GM19240 (cell line): ENCODE measurements at regions not wholly inside any gene's neighbourhood (a gene's known extent, or its start where the extent isn't known, plus 50 kb on each side); places are given as distances from the start of the nearest gene placed in this dataset.
"Not testable (repeated sequence)": the region's sequence is repeated elsewhere in the genome, so short reads cannot be mapped to it uniquely, and the experiment has no call there.

Experiments
- DNase-seq: peaks from one replicate; pipeline ENCODE4 v3.0.0; 2011; ENCODE audit warnings: low spot score; ENCODE audit not compliant: insufficient read length

DNA sequence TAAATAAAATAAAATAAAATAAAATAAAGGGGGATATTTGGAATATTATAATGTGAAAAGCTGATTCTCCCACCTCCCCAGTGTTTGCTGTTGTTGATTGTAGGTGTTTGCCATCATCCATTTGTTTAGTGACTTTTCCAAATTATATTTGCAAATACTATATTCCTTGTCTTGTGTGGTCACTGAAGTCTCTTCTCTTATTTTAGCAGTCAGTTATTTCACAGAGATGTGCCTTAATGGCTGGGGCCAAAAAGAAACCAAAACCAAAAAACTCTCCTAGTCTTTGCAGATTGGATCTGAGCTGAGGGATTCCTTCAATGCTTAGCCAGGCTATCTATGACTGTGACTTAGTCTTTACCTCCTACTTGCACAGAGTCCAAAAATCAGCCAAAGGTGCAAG is 70.9 kb upstream of the ZNF169 start:
- no peak for DNase-seq

DNA sequence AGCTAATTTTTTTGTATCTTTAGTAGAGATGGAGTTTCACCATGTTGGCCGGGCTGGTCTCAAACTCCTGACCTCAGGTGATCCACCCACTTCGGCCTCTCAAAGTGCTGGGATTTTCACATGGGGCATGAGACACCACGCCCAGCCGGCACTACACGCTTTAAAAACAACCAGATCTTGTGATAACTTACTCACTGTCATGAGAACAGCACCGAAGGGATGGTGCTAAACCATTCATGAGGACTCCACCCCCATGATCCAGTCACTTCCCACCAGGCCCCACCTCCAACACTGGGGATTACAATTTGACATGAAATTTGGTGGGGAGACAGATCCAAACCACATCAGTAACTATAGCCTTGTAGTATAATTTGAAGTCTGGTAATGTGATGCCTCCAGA is 67.4 kb upstream of the ZNF169 start:
- DNase-seq = not testable (repeated sequence)

DNA sequence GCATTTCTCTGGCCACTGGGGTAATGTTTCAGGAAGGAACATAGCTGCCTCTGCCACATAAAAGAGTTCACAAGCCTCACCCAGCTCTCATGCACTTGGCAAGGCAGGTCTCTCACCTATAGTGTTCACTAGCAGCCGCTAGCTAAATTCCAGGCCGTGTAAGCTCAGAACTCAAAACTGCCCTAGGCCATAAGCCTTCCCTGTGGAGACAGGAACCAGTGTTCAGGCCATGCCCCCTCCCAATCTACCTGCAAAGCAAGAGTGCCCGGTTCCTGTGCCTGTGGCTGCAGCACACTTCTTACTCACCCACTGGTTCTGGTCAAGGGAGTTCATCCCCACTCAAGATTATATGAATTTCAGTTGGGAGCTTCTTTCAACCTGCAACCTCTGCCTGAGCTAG is 60.7 kb upstream of the ZNF169 start:
- DNase-seq = no peak

DNA sequence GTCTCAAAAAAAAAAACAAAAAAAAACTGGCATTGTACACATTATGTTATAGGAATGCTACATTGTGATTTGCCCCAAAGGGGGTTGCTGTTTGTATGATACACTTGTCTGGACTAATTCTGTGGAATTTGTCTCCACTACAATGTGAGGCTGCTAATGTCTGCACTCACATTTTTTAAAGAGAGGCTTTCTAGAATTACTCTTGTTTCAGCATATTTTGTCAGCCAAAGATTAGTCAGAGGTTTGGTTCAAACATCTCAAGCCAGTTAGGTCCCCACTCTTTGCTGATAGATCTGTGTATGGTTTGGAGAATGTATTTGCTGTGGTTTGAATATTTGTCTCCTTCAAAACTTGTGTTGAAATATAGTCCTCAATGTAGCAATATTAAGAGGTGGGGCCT is 59.3 kb upstream of the ZNF169 start:
- no peak for DNase-seq

DNA sequence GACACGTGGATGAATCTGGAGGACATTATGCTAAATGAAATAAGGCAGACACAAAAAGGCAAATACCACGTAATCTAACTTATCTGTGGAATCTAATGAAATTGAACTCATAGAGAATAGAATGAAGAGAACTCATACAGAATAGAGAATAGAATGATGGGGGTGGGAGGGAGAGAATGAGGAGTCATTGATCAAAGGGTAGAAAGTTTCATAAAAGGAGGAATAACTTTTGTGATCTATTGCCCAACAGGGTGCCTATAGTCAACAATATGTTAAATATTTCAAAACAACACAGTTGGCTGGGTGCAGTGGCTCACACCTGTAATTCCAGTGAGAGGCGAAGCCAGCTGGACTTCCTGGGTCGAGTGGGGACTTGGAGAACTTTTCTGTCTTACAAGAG is 54.9 kb upstream of the ZNF169 start:
- DNase-seq = no peak

DNA sequence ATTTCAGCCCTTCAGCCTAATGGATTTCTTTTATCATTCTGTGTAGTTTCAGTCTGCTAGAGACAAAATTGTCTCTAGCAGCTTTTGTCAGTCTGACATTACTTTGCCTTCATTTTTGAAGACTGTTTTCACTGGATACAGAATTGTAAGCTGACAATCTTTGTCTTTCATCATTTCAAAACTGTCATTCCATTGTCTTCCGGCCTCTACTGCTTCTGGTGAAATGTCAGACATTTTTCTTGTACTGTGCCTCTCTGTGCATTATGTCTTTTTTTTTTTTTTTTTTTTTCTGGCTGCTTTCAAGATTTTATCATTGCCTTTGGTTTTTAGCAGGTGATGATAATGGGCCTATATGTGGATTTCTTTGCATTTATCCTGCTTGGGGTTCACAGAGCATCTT is 51.3 kb upstream of the ZNF169 start:
- no peak for DNase-seq
